Activated CD4-positive, alpha-beta T cell treated with anti-CD3 and anti-CD28 coated beads, Interleukin-2, amount 10 ng/mL, durations not matched to agents 7 days and 5 days (primary cell): ENCODE measurements at regions not wholly inside any gene's neighbourhood (a gene's known extent, or its start where the extent isn't known, plus 50 kb on each side); places are given as distances from the start of the nearest gene placed in this dataset.
"Not testable (repeated sequence)": the region's sequence is repeated elsewhere in the genome, so short reads cannot be mapped to it uniquely, and the experiment has no call there.

Source experiments
- CTCF ChIA-PET: fragments of 350-600 bp; sonication (Branson Sonifier 250); formaldehyde crosslinking; loops from one replicate; lab custom pipeline; 2021; ENCODE audit warnings: antibody characterized with exemption; lab: Charles Lee
- POLR2A ChIA-PET: fragments of 350-600 bp; sonication (Branson Sonifier 250); formaldehyde crosslinking; loops from one replicate; lab custom pipeline; 2021; ENCODE audit warnings: antibody characterized with exemption; lab: Charles Lee
- DNase-seq: peaks from one replicate; pipeline ENCODE4 v3.0.0-alpha.2; 2020
- H3K27ac Mint-ChIP-seq: one replicate; pipeline ENCODE4 v1.8.0; 2021; ENCODE audit warnings: mild to moderate bottlenecking, moderate library complexity, mixed read lengths
- H3K27me3 Mint-ChIP-seq: one replicate; pipeline ENCODE4 v1.8.0; 2021; ENCODE audit warnings: mixed read lengths
- H3K36me3 Mint-ChIP-seq: one replicate; pipeline ENCODE4 v1.8.0; 2021; ENCODE audit warnings: low read depth, mixed read lengths
- H3K4me1 Mint-ChIP-seq: one replicate; pipeline ENCODE4 v1.8.0; 2021; ENCODE audit warnings: mixed read lengths
- H3K4me3 Mint-ChIP-seq: one replicate; pipeline ENCODE4 v1.8.0; 2021; ENCODE audit warnings: mild to moderate bottlenecking, moderate library complexity, mixed read lengths
- H3K9me3 Mint-ChIP-seq: one replicate; pipeline ENCODE4 v1.8.0; 2021; ENCODE audit warnings: mixed read lengths

DNA sequence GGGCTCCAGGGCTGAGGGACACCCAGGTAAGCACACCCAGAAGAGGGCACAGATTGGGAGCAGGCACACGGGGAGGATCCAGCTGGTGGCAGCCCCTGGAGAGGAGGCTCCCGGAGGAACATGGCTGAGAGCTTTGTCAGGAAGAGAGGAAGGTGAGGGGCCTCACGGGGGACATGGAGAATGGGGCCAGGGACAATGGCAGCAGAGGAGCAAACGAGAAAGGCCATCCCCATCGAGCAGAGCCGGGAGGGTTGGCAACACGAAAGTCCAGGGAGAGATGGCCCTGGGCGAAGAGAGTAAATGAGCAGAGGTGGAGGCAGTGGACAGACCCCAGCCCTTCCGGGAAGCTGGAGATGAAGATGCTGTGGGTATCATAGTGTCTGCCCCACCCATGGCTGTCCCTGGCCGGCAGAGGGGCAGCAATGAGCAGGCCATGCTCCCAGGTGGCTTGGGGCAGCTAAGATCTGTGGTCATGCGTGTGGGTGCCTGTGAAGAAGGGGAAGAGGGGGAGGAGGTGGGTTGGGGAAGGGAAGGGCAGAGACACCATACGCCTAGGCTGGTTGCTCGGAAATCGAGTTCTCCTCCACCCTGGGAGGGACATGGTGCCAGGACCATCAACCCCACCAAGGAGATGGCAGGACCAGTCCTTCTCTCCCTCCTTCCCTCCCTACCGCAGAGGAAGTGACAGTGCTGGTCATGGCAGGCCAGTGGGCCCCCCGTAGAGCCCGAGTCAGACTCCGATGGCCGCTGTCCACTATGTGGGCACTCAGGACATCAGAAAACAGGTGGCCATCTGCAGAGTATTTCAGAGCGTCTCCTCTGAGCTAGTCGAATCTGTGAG is 191.7 kb downstream of the NDUFA10 start:
- Mint-ChIP-seq H3K9me3 (peaks cover 2% of the 10 kb centered on the region), H3K4me3 (no peak overlapping the region), H3K27ac (no peak overlapping the region), H3K4me1 (no peaks in the 10 kb centered on the region), H3K36me3 (no peaks in the 10 kb centered on the region), H3K27me3 (peaks cover 2% of the 10 kb centered on the region)
- ChIA-PET POLR2A (no interaction called here), CTCF (interaction anchor here (0.5 kb wide), 1 partner anchor 14 kb away, joined by 5 read pairs; no protein-coding TSS in a partner anchor)
- DNase-seq, result no peak

GRCh38 chr2:239832490-239833268 is 192.5 kb downstream of the NDUFA10 start:
- Mint-ChIP-seq H3K27ac (no peak overlapping the region), H3K4me1 (no peaks in the 10 kb centered on the region), H3K4me3 (no peak overlapping the region), H3K9me3 (peaks cover 2% of the 10 kb centered on the region), H3K36me3 (no peaks in the 10 kb centered on the region), H3K27me3 (peaks cover 2% of the 10 kb centered on the region)
- no peak for DNase-seq
- ChIA-PET CTCF (interaction anchor here (0.5 kb wide), 1 partner anchor 15 kb away, joined by 5 read pairs; no protein-coding TSS in a partner anchor), POLR2A (no interaction called here)

- POLR2A ChIA-PET, result no interaction called here
- Mint-ChIP-seq H3K9me3 (peaks cover 1% of the 10 kb centered on the region), H3K4me3 (no peak overlapping the region), H3K4me1 (no peaks in the 10 kb centered on the region), H3K27ac (no peak overlapping the region), H3K27me3 (no peaks in the 10 kb centered on the region), H3K36me3 (no peaks in the 10 kb centered on the region)
- CTCF ChIA-PET, result no interaction called here
- no peak for DNase-seq
Measured at GRCh38 chr2:239831861-239832489, 193.2 kb downstream of the NDUFA10 start.

GRCh38 chr2:239831001-239831731 is 194.0 kb downstream of the NDUFA10 start:
- ChIA-PET POLR2A (no interaction called here), CTCF (no interaction called here)
- DNase-seq, result no peak
- no peak overlapping the region for H3K4me3 Mint-ChIP-seq
- no peaks in the 10 kb centered on the region for H3K36me3 Mint-ChIP-seq
- H3K27ac Mint-ChIP-seq, result no peak overlapping the region
- H3K9me3 Mint-ChIP-seq, result no peaks in the 10 kb centered on the region
- no peaks in the 10 kb centered on the region for H3K27me3 Mint-ChIP-seq
- no peaks in the 10 kb centered on the region for H3K4me1 Mint-ChIP-seq

GRCh38 chr2:239830121-239831000 is 194.8 kb downstream of the NDUFA10 start:
- no peaks in the 10 kb centered on the region for H3K36me3 Mint-ChIP-seq
- ChIA-PET CTCF (no interaction called here), POLR2A (no interaction called here)
- H3K27ac Mint-ChIP-seq, result no peak overlapping the region
- no peak for DNase-seq
- no peaks in the 10 kb centered on the region for H3K9me3 Mint-ChIP-seq
- no peaks in the 10 kb centered on the region for H3K4me1 Mint-ChIP-seq
- H3K27me3 Mint-ChIP-seq, result no peaks in the 10 kb centered on the region
- no peak overlapping the region for H3K4me3 Mint-ChIP-seq

- H3K36me3 Mint-ChIP-seq, result no peaks in the 10 kb centered on the region
- H3K27ac Mint-ChIP-seq, result no peak overlapping the region
- H3K4me1 Mint-ChIP-seq, result no peaks in the 10 kb centered on the region
- POLR2A ChIA-PET, result no interaction called here
- no peaks in the 10 kb centered on the region for H3K9me3 Mint-ChIP-seq
- H3K4me3 Mint-ChIP-seq, result no peak overlapping the region
- CTCF ChIA-PET, result no interaction called here
- no peaks in the 10 kb centered on the region for H3K27me3 Mint-ChIP-seq
- DNase-seq, result no peak
Measured at GRCh38 chr2:239829326-239829725, 195.8 kb downstream of the NDUFA10 start.

DNA sequence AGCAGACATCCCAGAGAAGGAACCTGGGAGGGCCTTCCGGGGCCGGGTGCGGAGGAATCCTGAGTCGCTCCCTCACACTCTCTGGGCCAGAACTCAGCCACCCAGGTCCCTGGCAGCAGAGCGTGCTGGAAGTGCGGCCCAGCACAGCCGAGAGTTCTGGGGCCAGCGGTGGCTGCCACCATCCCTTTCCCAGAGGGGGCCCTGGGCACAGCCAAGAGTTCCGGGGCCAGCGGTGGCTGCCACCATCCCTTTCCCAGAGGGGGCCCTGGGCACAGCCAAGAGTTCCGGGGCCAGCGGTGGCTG is 196.2 kb downstream of the NDUFA10 start:
- DNase-seq, POLR2A ChIA-PET, H3K36me3 Mint-ChIP-seq, CTCF ChIA-PET, H3K9me3 Mint-ChIP-seq, H3K27ac Mint-ChIP-seq, H3K4me1 Mint-ChIP-seq, H3K27me3 Mint-ChIP-seq, H3K4me3 Mint-ChIP-seq: not testable (repeated sequence)

DNA sequence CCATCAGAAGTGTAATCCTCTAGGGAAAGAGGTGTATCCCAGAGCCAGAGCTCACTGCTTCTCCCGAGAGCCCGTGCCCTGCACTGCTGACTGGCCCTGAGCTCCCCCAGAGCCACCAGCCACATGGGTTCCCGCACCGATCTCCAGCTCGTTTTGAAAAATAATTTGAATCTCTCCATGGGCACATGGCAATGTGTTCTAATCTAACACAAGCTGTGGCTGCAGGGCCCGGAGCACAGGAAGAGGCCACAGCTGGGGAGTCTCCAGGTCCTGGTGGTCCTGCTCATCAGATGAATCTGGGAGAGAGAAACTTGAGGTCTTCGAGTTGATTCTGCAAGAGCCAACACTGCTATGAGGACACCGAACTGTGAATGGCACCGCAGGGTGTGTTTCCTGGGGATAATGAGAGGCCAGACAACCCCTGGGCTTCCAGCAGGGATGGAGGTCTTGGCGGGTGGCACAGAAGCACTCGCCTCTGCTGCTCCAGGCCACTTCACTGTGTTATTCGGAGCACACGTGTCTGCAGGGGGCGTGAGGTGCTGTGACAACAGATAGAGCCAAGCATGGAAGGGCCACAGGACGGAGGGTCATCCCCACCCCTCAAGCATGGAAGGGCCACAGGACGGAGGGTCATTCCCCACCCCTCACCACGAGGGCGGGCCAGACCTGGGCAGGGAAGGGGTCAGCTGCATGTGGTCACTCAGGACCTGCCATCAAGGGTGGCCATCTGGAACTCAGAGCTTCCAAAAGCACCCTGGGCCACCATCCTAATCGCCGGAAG is 196.8 kb downstream of the NDUFA10 start:
- no peak for DNase-seq
- CTCF ChIA-PET, result interaction anchor here (0.9 kb wide), 1 partner anchor 85 kb away, joined by 3 read pairs; no protein-coding TSS in a partner anchor
- H3K9me3 Mint-ChIP-seq, result no peaks in the 10 kb centered on the region
- H3K36me3 Mint-ChIP-seq, result no peaks in the 10 kb centered on the region
- no peak overlapping the region for H3K4me3 Mint-ChIP-seq
- no peak overlapping the region for H3K27ac Mint-ChIP-seq
- no peaks in the 10 kb centered on the region for H3K4me1 Mint-ChIP-seq
- no peaks in the 10 kb centered on the region for H3K27me3 Mint-ChIP-seq
- POLR2A ChIA-PET, result no interaction called here

- Mint-ChIP-seq H3K36me3 (no peaks in the 10 kb centered on the region), H3K27ac (no peak overlapping the region), H3K4me1 (no peaks in the 10 kb centered on the region), H3K9me3 (no peaks in the 10 kb centered on the region), H3K27me3 (peaks cover 2% of the 10 kb centered on the region), H3K4me3 (no peak overlapping the region)
- no peak for DNase-seq
- ChIA-PET CTCF (no interaction called here), POLR2A (no interaction called here)
Measured at GRCh38 chr2:239827523-239827890, 197.6 kb downstream of the NDUFA10 start.

GRCh38 chr2:239826786-239827522 is 198.2 kb downstream of the NDUFA10 start:
- peaks cover 2% of the 10 kb centered on the region for H3K27me3 Mint-ChIP-seq
- ChIA-PET POLR2A (no interaction called here), CTCF (no interaction called here)
- H3K27ac Mint-ChIP-seq, result no peak overlapping the region
- no peaks in the 10 kb centered on the region for H3K9me3 Mint-ChIP-seq
- H3K4me1 Mint-ChIP-seq, result no peaks in the 10 kb centered on the region
- no peak for DNase-seq
- H3K36me3 Mint-ChIP-seq, result no peaks in the 10 kb centered on the region
- H3K4me3 Mint-ChIP-seq, result no peak overlapping the region

- no peak overlapping the region for H3K4me3 Mint-ChIP-seq
- POLR2A ChIA-PET, result no interaction called here
- no peak overlapping the region for H3K27ac Mint-ChIP-seq
- H3K27me3 Mint-ChIP-seq, result peaks cover 2% of the 10 kb centered on the region
- no peaks in the 10 kb centered on the region for H3K36me3 Mint-ChIP-seq
- H3K9me3 Mint-ChIP-seq, result no peaks in the 10 kb centered on the region
- CTCF ChIA-PET, result no interaction called here
- no peaks in the 10 kb centered on the region for H3K4me1 Mint-ChIP-seq
- no peak for DNase-seq
Measured at GRCh38 chr2:239826376-239826775, 198.8 kb downstream of the NDUFA10 start.
